ENCODE measurements at regions not wholly inside any gene's neighbourhood (a gene's known extent, or its start where the extent isn't known, plus 50 kb on each side); places are given as distances from the start of the nearest gene placed in this dataset.

- TF ChIP-seq, protein P1, sequence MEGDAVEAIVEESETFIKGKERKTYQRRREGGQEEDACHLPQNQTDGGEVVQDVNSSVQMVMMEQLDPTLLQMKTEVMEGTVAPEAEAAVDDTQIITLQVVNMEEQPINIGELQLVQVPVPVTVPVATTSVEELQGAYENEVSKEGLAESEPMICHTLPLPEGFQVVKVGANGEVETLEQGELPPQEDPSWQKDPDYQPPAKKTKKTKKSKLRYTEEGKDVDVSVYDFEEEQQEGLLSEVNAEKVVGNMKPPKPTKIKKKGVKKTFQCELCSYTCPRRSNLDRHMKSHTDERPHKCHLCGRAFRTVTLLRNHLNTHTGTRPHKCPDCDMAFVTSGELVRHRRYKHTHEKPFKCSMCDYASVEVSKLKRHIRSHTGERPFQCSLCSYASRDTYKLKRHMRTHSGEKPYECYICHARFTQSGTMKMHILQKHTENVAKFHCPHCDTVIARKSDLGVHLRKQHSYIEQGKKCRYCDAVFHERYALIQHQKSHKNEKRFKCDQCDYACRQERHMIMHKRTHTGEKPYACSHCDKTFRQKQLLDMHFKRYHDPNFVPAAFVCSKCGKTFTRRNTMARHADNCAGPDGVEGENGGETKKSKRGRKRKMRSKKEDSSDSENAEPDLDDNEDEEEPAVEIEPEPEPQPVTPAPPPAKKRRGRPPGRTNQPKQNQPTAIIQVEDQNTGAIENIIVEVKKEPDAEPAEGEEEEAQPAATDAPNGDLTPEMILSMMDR (IDR thresholded peaks at IDR 0.05) = no peak
- no peak for TF ChIP-seq POLR2A (IDR thresholded peaks at IDR 0.05)
These were observed 258.6 kb downstream of the NPHP4 start for GRCh38 chr1:5733596-5733995.

Data from body of pancreas (tissue), 4 donors.